ENCODE measurements at regions not wholly inside any gene's neighbourhood (a gene's known extent, or its start where the extent isn't known, plus 50 kb on each side); places are given as distances from the start of the nearest gene placed in this dataset.

DNA sequence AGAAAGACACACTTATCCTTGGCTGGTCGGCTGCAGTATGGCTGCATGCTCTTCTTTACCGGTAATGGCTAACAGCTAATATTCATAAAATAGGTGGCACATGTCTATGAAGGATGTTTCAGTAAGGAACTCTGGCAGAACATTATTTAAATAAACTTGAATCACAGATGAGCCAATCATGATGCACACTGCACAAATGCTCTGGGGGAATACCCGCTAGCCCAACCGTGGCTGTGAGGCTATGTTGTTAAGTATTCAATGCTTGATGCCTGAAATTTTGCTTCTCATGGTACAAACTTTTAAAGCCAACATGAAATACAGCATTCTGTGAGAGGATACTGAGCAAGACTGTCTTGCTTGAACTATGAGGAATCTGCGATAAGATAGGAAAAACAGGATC, 505.8 kb downstream of the ZEB2 start:
- no peak overlapping the region for H3K4me3 ChIP-seq (ENCODE audit: low read depth, low read length)
- TF ChIP-seq, protein P1, sequence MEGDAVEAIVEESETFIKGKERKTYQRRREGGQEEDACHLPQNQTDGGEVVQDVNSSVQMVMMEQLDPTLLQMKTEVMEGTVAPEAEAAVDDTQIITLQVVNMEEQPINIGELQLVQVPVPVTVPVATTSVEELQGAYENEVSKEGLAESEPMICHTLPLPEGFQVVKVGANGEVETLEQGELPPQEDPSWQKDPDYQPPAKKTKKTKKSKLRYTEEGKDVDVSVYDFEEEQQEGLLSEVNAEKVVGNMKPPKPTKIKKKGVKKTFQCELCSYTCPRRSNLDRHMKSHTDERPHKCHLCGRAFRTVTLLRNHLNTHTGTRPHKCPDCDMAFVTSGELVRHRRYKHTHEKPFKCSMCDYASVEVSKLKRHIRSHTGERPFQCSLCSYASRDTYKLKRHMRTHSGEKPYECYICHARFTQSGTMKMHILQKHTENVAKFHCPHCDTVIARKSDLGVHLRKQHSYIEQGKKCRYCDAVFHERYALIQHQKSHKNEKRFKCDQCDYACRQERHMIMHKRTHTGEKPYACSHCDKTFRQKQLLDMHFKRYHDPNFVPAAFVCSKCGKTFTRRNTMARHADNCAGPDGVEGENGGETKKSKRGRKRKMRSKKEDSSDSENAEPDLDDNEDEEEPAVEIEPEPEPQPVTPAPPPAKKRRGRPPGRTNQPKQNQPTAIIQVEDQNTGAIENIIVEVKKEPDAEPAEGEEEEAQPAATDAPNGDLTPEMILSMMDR (IDR thresholded peaks at IDR 0.05; ENCODE audit: insufficient read depth, low read length, missing control alignments), result no peak
- DNase-seq (ENCODE audit: low read depth, low spot score), result no peak
- CTCF ChIA-PET, result interaction anchor here (2.0 kb wide), 1 partner anchor 9 kb away, joined by 6 read pairs; no protein-coding TSS in a partner anchor
- POLR2A ChIA-PET, result no interaction called here

DNA sequence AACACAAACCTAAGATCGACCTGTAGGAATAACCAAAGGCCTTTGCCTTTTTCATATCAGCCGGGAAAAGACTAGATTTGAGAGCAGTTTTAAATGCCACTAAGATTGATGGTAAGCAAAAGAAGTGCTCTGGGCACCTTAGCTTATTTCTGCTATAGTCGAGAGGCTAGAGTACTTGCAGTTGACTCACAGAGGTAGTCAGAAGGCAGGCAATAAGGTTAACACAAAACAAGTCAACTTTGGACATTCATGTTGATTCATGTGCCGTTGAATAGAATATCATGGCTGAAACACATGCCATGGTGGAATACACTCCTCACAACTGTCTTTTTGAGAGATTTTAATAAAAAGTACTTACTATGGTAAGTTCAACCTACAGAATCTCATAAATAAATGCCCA, 507.6 kb downstream of the ZEB2 start:
- H3K4me3 ChIP-seq (ENCODE audit: low read depth, low read length), result no peak overlapping the region
- ChIA-PET CTCF (no interaction called here), POLR2A (no interaction called here)
- TF ChIP-seq, protein P1 (IDR thresholded peaks at IDR 0.05; ENCODE audit: insufficient read depth, low read length, missing control alignments), result no peak
- DNase-seq (ENCODE audit: low read depth, low spot score), result no peak

DNA sequence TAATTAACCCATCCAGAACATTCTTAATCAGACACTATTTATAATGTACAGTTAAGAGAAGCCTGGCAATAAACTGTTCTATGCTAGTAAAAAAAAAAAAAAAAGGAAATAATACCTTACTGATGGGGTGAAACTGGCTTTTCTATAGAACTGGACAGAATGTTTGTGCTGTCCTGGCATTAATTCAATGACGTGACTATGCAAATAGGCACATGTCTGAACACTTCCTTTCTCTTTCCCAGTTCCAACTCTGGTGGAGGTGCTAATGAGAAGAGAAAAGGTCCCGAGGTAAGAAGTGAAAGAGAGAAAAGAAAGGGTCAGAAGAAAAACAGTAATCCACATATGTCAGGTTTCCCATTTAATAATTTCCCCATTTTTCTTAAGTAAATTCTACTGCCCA, 508.4 kb downstream of the ZEB2 start:
- TF ChIP-seq, protein P1 (IDR thresholded peaks at IDR 0.05; ENCODE audit: insufficient read depth, low read length, missing control alignments), result no peak
- DNase-seq (ENCODE audit: low read depth, low spot score), result no peak
- CTCF ChIA-PET, result no interaction called here
- POLR2A ChIA-PET, result no interaction called here
- H3K4me3 ChIP-seq (ENCODE audit: low read depth, low read length), result no peak overlapping the region

DNA sequence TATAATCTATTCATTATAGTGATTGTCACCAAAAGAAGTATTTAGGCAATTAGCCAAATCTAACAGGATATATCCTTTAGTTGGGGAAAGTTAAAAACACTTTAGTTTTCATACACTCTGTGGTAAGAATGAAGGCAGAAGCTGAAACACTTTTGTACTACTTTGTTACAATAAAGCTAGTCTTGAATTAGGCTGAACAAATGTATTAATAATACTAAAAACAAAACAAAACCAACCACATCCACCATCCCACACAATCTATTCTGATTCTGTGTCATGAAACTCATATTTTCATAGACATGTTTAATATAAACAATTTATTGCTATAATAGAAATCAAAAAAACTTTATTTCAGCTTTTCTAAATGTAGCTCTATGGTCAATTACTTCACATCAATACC, 508.8 kb downstream of the ZEB2 start:
- no peak overlapping the region for H3K4me3 ChIP-seq (ENCODE audit: low read depth, low read length)
- ChIA-PET CTCF (no interaction called here), POLR2A (no interaction called here)
- TF ChIP-seq, protein P1 (IDR thresholded peaks at IDR 0.05; ENCODE audit: insufficient read depth, low read length, missing control alignments), result no peak
- no peak for DNase-seq (ENCODE audit: low read depth, low spot score)

DNA sequence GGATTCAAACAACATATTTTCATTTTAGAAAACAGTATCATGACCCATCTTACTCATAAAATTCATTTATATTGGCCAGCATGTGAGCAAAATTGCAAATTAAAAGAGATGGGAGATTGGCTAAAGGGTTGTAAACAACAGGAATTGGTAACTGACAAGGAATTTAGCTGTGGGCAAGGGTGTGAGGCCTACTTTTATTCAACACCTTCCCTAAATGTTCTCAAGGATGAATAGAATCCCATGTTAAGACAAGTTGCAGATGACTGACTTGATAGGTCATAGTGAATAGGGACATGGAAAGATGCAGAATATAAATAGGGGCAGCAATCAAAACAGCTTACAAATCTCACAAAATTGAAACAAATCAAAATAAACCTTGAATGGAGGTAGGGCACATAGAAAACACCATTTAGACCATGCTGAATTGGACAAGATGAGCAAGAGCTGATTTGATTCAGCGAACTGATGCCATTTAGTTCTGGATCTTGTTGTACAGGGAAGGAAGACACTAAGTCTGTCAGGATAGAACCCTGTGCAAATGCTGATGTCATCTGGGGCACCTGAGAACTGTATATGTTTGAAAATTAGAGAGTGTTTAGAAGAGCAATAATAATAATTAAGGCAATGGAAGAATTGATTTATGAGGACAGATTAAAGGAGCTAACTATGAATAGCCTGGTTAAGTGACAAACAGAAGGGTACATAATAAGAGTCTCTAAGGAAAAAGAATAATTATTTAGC, 509.7 kb downstream of the ZEB2 start:
- POLR2A ChIA-PET, result no interaction called here

DNA sequence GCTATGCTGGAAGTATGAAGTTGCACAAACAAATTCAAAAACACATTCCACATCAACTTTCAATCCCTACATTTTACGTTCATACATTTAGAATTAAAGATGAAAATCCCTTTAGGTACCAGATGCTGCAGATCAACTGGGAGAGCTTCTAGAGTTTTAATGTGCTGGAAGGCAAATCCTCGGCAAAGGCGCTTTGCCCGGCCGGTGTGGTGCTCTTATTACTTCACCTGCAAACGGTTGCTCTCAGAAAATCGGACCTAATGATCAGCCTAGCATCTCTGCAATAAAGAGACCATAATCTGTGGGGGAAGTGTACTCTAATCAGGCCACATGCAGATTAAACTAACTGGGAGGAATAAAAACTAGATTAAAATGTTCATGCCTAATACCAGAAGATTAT, 513.8 kb downstream of the ZEB2 start:
- TF ChIP-seq, protein P1 (IDR thresholded peaks at IDR 0.05; ENCODE audit: insufficient read depth, low read length, missing control alignments), result no peak
- H3K4me3 ChIP-seq (ENCODE audit: low read depth, low read length), result no peak overlapping the region
- POLR2A ChIA-PET, result no interaction called here
- DNase-seq (ENCODE audit: low read depth, low spot score), result no peak
- CTCF ChIA-PET, result no interaction called here

More for the DNA sequence above, 509.7 kb downstream of the ZEB2 start:
- CTCF ChIA-PET, result interaction anchor here (0.9 kb wide), 1 partner anchor 24 kb away, joined by 3 read pairs; no protein-coding TSS in a partner anchor
- TF ChIP-seq, protein P1 (IDR thresholded peaks at IDR 0.05; ENCODE audit: insufficient read depth, low read length, missing control alignments), result no peak
- H3K4me3 ChIP-seq (ENCODE audit: low read depth, low read length), result no peak overlapping the region
- no peak for DNase-seq (ENCODE audit: low read depth, low spot score)

All from AG04449 (cell line).